A673 (cell line): ENCODE measurements at regions not wholly inside any gene's neighbourhood (a gene's known extent, or its start where the extent isn't known, plus 50 kb on each side); places are given as distances from the start of the nearest gene placed in this dataset.

ENCODE experiments used
- CTCF ChIP-seq: fragments of 300-800, 200-600 bp; sonication (generic); conservative IDR thresholded peaks from 2 replicates; pipeline ENCODE4 v1.5.1; 2017; ENCODE audit warnings: low read depth, mild to moderate bottlenecking, antibody characterized with exemption, low read length, moderate library complexity, mixed read lengths
- EZH2 ChIP-seq: fragments of 200-600 bp; sonication (generic); IDR thresholded peaks from 2 replicates; pipeline ENCODE4 v1.6.1; 2017; ENCODE audit warnings: borderline replicate concordance, low read depth, mild to moderate bottlenecking, mixed read lengths, antibody characterized with exemption, low read length; ENCODE audit not compliant: poor library complexity, severe bottlenecking

GRCh38 chr1:56115701-56116100 is 463.7 kb downstream of the PLPP3 start:
- TF ChIP-seq CTCF (no peak), EZH2 (no peak)
